Testis (tissue), 2 donors: ENCODE measurements at regions not wholly inside any gene's neighbourhood (a gene's known extent, or its start where the extent isn't known, plus 50 kb on each side); places are given as distances from the start of the nearest gene placed in this dataset.

Experiments
- DNase-seq: peaks from one replicate; pipeline ENCODE4 v3.0.0-alpha.2; 2019
- H3K27ac ChIP-seq, 2 donors: fragments of 200-600 bp; sonication (generic); one replicate each; pipeline ENCODE4 v1.5.1; 2019
- H3K27me3 ChIP-seq: fragments of 200-600 bp; sonication (generic); one replicate; pipeline ENCODE4 v1.5.1; 2019
- H3K36me3 ChIP-seq: fragments of 200-600 bp; sonication (generic); one replicate; pipeline ENCODE4 v1.5.1; 2017; ENCODE audit warnings: low read depth; ENCODE audit errors: missing control alignments
- H3K4me1 ChIP-seq: fragments of 200-600 bp; sonication (generic); one replicate; pipeline ENCODE4 v1.5.1; 2019
- H3K4me3 ChIP-seq, 2 donors: fragments of 200-600 bp; sonication (generic); one replicate each; pipeline ENCODE4 v1.5.1; 2017 to 2019
- H3K9me3 ChIP-seq: fragments of 200-600 bp; sonication (generic); one replicate; pipeline ENCODE4 v1.5.1; 2017
- POLR2A ChIP-seq: fragments of 450-650 bp; IDR thresholded peaks from one replicate; pipeline ENCODE4 v1.6.1; 2017; ENCODE audit warnings: antibody characterized with exemption, mild to moderate bottlenecking, moderate library complexity
- WGBS, 2 donors: methylation state at CpG; one replicate each; pipeline ENCODE4 v1.1.5; 2018; 5-methylcytosine and 5-hydroxymethylcytosine counted together
- intact Hi-C: fragments of 100-400 bp; cut with DNase I; formaldehyde crosslinking; loops from one replicate; pipeline ENCODE4 v1.15.1; 2023; ENCODE audit warnings: low total_unique reads
- TF ChIP-seq, protein P1 (sequence below), 3 experiments: fragments of 450-650 bp in 2 of 3; fragments of 200-600 bp in 1 of 3; sonication (generic) in 1 of 3; IDR thresholded peaks; one replicate each; pipeline ENCODE4 v1.5.1; 2016 to 2019; ENCODE audit warnings: antibody characterized with exemption in 3 of 3, mild to moderate bottlenecking in 2 of 3, moderate library complexity in 1 of 3

DNA sequence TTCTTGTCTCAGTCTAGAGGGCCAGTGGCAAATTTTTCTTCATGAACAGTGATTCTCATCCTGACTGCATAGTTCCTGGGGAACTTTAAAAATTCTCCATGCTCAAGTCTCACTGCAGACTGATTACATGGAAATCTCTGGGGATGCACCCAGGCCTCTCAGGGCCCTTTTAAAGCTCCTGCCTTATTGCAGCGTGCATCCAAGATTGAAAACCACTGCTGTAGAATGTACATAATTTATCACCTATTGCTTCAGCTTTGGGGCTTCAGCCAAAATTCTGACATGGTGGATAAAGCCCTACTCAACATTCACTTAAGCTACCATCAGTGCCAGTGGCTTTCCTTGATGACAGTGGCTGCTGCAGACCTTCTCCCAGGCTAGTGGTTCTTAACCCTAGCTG, 143.8 kb downstream of the BTBD3 start:
- Histone ChIP-seq H3K27me3 (no peaks in the 10 kb centered on the region), H3K27ac (no peak overlapping the region), H3K4me1 (no peaks in the 10 kb centered on the region), H3K9me3 (no peaks in the 10 kb centered on the region), H3K4me3 (no peak overlapping the region), H3K36me3 (no peaks in the 10 kb centered on the region)
- 88 to 90% methylated on average over 1 of the region's 1 CpG for WGBS, 2 donors
- DNase-seq, result no peak
- no peak for TF ChIP-seq POLR2A
- TF ChIP-seq, protein P1, sequence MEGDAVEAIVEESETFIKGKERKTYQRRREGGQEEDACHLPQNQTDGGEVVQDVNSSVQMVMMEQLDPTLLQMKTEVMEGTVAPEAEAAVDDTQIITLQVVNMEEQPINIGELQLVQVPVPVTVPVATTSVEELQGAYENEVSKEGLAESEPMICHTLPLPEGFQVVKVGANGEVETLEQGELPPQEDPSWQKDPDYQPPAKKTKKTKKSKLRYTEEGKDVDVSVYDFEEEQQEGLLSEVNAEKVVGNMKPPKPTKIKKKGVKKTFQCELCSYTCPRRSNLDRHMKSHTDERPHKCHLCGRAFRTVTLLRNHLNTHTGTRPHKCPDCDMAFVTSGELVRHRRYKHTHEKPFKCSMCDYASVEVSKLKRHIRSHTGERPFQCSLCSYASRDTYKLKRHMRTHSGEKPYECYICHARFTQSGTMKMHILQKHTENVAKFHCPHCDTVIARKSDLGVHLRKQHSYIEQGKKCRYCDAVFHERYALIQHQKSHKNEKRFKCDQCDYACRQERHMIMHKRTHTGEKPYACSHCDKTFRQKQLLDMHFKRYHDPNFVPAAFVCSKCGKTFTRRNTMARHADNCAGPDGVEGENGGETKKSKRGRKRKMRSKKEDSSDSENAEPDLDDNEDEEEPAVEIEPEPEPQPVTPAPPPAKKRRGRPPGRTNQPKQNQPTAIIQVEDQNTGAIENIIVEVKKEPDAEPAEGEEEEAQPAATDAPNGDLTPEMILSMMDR (IDR thresholded peaks at IDR 0.05), result no peak
- intact Hi-C loops, result no loop called here

- 86 to 94% methylated on average over 1 of the region's 1 CpG for whole genome bisulfite sequencing, 2 donors
- Histone ChIP-seq H3K9me3 (no peaks in the 10 kb centered on the region), H3K36me3 (no peaks in the 10 kb centered on the region), H3K4me1 (no peaks in the 10 kb centered on the region), H3K27me3 (no peaks in the 10 kb centered on the region), H3K4me3 (no peak overlapping the region), H3K27ac (no peak overlapping the region)
- TF ChIP-seq, protein P1 (IDR thresholded peaks at IDR 0.05), result no peak
- no peak for TF ChIP-seq POLR2A
- no peak for DNase-seq
- intact Hi-C loops, result no loop called here
Measured at GRCh38 chr20:12063106-12063684, 145.5 kb downstream of the BTBD3 start.

- intact Hi-C loops, result no loop called here
- Histone ChIP-seq H3K27ac (no peak overlapping the region), H3K27me3 (no peaks in the 10 kb centered on the region), H3K36me3 (no peaks in the 10 kb centered on the region), H3K4me3 (no peak overlapping the region), H3K9me3 (no peaks in the 10 kb centered on the region), H3K4me1 (no peaks in the 10 kb centered on the region)
- 90 to 92% methylated on average over 5 of the region's 5 CpGs for WGBS, 2 donors
- no peak for DNase-seq
- TF ChIP-seq POLR2A, result no peak
- TF ChIP-seq, protein P1 (IDR thresholded peaks at IDR 0.05), result no peak
Measured at GRCh38 chr20:12064540-12064939, 146.8 kb downstream of the BTBD3 start.

- DNase-seq, result no peak
- H3K4me1 ChIP-seq, result no peaks in the 10 kb centered on the region
- 91 to 93% methylated on average over 2 of the region's 2 CpGs for WGBS, 2 donors
- intact Hi-C loops, result no loop called here
- H3K27ac ChIP-seq, result no peak overlapping the region
- no peaks in the 10 kb centered on the region for H3K27me3 ChIP-seq
- no peaks in the 10 kb centered on the region for H3K36me3 ChIP-seq
- H3K4me3 ChIP-seq, result no peak overlapping the region
- no peak for TF ChIP-seq POLR2A
- TF ChIP-seq, protein P1 (IDR thresholded peaks at IDR 0.05), result no peak
- no peaks in the 10 kb centered on the region for H3K9me3 ChIP-seq
Measured at GRCh38 chr20:12067686-12068085, 150.0 kb downstream of the BTBD3 start.

DNA sequence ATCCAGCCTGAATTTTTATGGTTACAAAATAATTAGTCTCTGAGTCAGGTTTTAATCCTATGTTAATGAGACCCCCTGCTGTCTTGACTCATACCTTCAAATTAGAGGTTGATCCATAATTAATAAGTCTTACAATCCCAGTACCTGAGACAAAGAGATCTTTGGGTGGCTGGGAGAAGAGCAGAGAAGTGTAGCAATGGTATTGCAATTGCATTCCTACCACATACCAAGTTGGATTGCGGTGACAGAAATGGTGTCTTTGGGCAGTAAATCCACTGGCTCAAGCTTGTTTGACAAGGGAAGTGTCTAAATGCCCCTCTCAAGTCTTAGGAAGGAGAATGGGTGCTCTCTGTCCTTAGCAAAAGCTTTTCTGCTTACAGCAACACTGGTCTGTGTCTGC, 150.4 kb downstream of the BTBD3 start:
- Histone ChIP-seq H3K27ac (no peak overlapping the region), H3K4me1 (no peaks in the 10 kb centered on the region), H3K4me3 (no peak overlapping the region), H3K27me3 (no peaks in the 10 kb centered on the region), H3K9me3 (no peaks in the 10 kb centered on the region), H3K36me3 (no peaks in the 10 kb centered on the region)
- WGBS, 2 donors, result 43 to 100% methylated on average over 1 of the region's 1 CpG
- no peak for DNase-seq
- no peak for TF ChIP-seq POLR2A
- TF ChIP-seq, protein P1 (IDR thresholded peaks at IDR 0.05), result no peak
- intact Hi-C loops, result no loop called here
